NCI-H2227 (cell line): ENCODE measurements at regions not wholly inside any gene's neighbourhood (a gene's known extent, or its start where the extent isn't known, plus 50 kb on each side); places are given as distances from the start of the nearest gene placed in this dataset.

Source experiments
- DNase-seq: peaks from one replicate; lab custom pipeline; 2025; ENCODE audit not compliant: unreplicated experiment; lab: John Stamatoyannopoulos, UW

DNA sequence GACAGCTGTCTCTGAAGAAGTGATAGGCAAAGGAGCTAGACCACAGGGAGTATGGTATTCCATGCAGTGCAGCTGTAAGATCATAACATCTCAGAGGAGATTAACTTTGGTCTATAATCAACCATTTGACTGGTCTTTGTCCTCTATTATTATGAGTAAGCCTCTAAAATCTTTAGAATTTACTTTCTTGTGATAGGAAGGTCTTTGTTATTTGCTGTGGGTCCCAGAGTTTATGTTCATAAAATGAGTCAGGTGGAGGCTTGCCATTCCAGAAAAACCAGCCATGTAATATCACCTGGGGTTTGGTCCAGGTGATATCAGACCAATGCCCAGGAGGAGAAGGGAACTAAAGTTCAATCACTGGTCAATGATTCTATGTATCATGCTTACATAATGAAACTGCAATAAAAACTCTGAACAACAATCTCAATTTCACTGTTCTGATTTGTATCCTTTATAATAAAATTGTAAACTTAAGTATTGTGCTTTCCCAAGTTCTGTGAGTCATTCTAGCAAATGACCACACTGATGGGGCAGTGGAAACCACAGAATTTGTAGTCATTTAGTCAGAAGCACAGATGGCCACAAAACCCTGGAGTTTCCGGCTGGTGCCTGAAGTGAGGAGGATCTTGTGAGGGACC, 239.6 kb upstream of the TRAM1L1 start:
- no peak for DNase-seq

DNA sequence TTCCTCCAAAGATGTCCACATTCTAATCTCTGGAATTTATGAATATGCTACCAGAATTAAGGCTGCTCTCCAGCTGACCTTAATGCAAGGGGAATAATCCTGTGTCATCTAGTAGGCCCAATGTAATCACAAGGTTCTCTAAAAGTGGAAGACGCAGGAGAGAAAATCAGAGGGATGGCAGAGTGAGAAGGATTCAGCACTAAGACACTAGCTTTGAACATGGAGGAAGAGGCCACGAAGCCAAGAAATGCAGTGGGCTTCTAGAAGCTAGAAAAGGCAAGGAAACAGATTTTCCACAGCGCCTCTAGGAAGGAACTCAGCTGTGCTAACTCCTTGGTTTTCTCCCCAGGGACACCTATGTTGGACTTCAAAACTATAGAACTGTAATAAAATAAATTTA, 240.7 kb upstream of the TRAM1L1 start:
- DNase-seq: no peak

DNA sequence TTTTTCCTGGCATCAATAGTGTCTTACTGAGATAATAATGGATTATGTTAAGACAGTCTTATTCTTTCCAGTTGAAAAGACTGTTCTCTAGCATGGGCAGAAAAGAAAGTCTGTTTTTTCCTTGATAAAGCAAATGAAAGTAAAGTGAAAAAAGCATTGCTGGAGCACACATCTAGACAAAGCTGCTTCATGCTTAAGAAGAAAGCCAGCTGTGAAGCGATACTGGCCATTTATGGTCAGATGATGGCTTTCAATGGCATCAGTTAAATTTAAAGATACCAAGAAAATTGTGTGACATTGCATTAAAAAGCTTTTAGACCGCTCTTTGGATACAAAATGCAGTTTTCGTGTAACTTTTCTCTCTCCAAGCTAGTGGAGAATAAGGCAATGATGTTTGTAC, 242.1 kb upstream of the TRAM1L1 start:
- no peak for DNase-seq

DNA sequence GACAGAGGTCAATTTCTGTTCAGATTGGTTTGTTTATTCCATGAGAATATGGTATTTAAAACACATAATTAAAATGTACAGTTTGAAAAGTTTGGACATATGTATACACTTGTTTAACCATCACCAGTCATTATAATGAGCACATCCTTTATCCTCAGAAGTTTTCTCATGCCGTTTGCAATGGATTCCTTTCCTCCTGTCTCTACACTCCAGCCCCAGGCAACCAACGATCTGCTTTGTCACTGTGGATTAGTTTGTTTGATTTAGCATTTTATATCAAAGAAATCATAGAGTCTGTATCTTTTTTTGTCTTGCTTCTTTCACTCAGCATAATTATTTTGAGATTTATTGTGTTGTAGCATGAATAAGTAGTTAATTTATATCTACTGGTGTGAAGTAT, 243.0 kb upstream of the TRAM1L1 start:
- no peak for DNase-seq

DNA sequence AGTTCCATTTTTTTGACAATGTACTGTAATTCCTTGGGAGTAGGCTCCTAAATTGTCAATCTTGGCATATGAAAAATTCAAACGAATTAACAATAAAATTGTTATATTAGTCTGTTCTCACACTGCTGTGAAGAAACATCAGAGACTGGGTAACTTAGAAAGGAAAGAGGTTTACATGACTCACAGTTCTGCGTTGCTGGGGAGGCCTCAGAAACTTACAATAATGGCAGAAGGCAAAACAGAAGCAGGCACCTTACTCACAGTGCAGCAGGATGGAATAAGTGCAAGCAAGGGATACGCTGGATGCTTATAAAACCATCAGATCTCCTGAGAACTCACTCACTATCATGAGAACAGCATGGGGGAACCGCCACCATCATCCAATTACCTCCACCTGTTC, 246.4 kb upstream of the TRAM1L1 start:
- DNase-seq: no peak

DNA sequence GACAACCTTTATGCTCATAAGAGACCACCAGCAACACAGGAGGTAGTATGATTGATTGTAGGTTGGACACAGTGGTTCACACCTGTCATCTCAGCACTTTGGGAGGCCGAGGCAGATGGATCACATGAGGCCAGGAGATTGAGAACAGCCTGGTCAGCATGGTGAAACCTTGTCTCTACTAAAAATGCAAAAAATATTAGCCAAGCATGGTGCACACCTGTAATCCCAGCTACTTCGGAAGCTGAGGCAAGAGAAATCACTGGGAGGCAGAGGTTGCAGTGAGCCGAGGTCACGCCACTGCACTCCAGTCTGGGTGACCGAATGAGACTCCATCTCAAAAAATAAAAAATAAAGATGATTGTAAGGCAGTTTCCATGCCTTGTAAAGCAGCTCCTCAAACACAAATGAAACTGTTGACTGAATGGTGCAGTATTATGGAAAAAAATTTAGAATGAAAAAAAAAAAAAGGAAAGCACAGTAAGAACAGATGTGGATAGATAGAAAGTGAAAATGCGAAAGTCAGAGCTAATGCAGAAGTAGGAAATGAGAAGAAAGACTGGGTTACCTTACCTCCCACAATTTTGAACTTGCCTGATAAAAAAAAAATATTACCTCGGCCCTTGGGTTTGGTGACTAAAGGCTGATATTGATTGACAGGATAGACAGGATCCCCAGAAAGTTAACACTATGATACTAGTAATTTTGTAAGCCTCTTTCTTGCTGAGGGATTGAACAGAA, 249.2 kb upstream of the TRAM1L1 start:
- no peak for DNase-seq

DNA sequence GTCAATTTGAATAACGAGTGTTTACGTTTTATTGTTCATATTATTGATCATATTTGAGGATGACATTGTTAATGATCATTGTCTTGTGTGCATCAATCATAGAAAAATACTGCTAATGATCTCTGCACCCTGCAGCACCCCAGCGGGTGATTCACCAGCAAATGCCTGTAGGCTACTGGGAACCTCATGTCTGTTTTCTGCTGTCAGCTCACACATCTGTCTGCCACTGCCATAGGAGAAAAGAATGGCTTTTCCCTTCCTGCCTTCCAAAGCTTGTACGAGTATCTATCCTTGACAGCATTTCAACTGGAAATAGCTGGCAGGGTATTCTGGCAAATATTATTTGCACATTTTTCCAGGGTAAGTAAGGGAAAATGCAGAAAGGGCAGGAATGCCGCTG, 272.1 kb upstream of the TRAM1L1 start:
- DNase-seq: no peak

DNA sequence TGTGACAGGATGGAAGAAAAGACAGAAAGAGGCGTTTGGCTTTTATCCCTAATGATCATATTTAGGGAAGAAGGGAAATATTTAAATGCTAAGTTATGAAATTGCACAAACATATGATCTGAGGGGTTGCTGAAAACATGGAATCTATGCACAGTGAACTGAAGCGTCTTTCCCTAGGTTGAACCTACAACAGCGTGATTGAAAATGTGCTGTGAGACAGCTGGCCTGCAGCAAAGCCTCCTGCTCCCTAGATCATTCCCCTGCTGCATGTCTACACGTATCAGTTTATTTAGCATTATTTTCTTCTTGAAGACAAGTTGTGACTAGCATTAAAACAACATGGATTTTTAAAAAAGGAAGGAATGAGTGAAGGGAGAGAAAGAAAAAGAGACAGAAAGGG, 272.5 kb upstream of the TRAM1L1 start:
- no peak for DNase-seq

DNA sequence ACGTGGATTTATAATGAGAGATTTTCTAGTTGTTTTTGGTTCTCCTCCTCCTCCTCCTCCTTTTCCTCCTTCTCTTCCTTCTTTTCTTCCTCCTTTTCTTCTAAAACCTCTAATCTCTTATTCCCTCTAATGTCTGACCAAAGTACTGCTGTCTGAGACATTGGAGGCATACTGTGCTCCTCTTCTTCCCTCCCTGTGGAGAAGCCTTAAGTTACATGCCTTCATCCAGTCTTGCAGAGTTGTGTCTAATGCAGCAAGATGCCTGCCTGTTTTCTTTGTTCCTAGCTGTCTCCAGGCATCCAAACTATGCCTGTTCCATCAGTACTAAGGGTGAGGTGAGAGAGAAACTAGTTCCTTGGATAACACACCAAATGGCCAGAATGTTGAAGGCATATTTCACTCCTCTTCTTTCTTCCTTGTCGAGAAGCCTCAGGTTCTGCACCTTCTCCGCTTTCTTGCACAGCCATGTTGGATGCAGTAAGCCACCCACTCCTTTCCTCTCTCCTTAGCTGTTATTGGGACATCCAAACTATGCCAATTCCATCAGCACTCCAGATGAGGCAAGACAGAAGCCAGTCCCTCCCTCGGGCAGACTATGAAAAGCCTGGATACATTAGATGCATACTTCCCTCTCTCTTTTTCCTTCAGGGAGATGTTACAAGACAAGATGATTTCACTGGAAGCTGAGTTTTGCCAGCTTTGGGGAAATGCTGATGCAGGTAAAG, 285.7 kb upstream of the TRAM1L1 start:
- DNase-seq: no peak

DNA sequence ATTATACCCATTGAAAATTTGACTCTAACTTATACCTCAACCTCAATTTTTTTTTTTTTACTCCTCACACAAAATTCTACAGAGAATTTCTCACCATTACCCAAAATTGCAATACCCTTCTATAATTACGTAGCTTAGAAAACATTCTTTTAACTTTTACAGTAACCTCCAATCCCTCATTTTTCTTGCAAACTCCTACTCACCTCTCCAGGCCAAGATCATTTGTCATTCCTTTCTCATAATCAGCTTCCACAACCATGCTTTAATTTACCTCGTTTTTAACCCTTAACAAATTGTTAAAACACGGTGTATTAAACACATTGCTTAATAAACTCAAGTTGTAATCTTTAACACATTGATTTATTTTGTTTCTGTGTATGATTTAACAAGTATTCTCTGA, 289.7 kb upstream of the TRAM1L1 start:
- DNase-seq: no peak

DNA sequence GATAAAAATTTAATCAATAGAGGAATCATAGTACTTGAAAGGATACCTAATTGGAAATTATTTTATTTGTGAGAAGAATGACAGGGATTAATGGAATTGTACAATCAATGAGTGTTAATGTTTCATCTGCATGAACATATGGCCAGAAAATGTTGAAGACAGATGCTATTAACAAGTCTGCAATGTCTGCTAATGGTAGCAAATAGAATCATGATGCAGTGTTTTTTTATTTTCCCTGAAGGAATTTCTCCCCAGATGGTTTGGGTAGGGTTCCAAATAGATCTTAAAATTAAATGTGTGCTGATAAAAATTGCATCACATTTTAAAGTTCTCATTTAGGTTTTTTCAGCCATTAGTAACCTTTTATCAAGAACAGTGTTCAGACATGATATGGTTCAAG, 291.3 kb upstream of the TRAM1L1 start:
- no peak for DNase-seq

DNA sequence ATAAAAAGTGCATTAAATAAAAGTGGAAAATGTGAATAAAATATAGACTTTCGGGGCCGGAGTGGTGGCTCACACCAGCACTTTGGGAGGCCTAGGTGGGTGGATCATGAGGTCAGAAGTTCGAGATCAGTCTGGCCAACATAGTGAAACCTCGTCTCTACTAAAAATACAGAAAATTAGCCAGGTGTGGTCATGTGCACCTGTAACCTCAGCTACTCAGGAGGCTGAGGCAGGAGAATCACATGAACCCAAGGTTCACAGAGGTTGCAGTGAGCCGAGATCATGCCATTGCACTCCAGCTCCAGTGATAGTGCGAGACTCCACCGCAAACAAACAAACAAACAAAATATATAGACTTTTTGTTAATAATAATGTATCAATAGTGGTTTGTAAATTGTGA, 293.6 kb upstream of the TRAM1L1 start:
- no peak for DNase-seq

DNA sequence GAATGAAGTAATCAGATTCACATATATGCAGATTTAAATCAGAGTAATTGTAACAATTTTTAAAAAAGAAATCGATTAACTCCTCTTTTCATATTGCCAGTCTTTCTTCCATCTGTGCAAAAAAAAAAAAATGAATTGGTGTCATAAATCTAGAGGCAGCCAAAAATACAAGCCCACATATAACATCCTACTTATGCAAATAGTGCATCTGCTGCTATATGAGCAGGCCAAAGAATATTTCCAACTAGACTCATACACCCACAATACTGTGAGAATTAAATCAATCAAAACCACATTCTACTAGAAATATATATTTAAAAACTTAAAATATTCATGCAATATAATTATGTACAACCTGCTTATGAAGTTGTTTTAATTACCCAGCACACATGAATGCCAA, 298.1 kb upstream of the TRAM1L1 start:
- DNase-seq: no peak

DNA sequence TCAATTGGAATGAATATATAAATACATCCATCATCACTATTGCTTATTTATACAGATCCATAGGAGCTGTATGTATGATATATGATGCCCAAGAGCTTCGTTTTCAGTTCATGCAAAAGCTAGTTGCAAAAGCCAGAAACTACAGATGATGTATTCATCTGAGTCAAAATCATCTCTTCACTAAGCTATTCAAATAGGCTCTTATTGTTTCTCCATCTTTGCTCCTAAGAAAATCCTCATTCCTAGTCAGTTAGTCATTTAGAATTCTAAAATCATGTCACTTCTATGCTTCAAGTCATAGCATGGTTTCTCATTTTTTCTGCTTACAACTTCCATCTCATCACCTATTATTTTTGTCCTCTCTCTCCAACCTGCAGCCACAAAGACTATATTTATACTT, 300.1 kb upstream of the TRAM1L1 start:
- no peak for DNase-seq

DNA sequence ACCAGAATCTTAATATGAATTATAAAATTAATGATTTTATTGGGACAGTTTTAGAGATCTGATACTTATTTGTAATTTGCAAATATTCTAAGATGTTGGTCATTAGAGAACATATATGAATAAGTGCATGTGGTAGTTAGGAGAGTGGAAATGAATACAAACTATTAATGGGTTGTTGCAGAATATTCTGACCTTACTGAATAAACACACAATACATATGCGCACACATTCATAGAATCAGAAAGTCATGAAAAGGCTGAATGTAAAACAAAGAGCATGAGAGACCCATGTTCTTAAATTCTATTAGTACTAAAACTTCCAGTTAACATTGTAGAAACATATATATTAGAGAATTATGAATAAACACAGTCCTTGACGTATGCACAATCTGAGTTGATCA, 301.7 kb upstream of the TRAM1L1 start:
- DNase-seq: no peak

DNA sequence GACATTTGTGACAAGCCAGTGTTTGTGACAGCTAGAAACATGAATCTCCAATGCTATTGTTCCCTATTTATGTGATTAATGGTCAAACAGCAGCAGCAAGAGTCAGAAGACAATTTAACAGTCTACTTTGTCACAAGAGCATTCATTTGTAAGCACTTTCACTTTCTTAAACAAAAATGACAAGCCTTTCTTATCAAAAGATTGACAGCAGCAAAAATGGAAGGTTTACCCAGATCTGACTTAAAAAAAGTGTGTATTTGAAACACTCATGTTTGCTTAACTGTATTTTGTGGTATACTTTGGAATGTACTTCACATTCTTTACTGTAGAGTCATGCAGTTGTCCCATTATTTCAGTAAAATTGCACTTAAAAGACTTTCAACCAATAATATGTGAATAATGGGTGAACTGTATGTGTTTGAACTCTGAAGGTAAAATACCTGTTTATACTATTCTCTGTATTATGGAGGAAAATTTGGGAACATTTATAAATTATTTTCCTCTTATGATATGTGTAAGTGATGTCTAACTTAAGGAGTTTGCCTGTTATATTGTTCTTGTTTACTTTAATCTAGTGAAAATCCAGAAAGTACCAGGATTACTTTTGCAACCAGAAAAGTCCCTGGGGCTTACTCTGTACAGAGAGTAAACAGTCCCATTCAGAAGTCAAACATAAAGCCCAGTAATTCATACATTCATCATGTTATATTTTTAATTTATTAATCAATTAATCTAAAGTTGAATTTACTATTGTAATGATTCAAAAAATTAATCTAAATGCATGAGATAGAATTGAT, 314.9 kb upstream of the TRAM1L1 start:
- DNase-seq: no peak

DNA sequence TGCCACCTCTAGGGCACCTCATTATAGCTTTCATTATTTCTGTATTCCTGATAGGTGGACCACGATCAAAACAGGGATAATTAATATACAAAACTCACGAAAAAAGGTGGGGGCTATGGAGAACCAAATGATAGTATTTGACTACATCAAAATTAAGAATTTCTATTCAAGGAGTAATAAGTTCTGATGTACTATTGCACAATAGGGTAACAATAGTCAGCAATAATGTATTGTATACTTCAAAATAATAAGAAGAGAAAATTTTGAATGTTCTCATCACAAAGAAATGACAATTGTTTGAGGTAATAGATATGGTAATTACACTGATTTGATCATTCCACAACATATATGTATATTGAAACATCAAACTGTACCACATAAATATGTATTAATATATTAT, 327.3 kb upstream of the TRAM1L1 start:
- DNase-seq: no peak

DNA sequence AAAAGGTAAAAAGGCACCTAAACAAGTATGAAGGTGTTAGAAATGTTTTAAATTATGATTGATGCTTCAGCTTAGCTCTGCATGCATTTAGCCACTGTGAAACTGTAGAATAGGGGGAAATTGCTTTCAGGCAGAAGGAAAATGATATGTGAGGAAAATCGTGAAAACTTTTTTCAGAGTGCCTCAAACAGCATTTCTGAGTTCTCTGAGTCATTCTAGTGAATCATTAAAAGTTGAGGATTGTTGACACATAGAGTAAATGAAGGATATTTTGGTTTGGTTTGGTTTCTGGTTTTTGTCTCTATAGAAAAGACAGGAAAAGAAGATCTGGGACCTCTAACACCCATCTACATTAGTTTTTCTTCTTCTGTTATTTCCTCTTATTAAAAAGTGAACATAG, 332.5 kb upstream of the TRAM1L1 start:
- no peak for DNase-seq

DNA sequence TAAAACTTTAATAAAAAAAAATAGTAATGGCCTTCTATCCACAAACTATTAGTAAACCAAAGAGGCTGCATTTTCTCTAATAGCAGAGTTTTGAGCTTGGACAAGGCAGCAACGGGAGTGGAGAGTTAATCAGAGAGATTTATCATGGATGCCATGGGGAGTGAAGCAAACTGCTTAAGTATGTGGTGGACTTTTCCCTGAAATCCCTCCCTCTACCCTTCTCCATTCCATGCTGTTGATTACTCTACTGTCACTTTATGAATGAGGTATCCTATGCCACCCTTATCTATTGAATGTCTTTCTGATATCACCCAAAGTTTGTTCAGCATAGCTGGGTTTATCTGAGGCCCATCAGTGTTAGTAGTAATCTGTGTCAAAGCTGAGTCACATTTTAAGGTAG, 335.6 kb upstream of the TRAM1L1 start:
- DNase-seq: no peak

DNA sequence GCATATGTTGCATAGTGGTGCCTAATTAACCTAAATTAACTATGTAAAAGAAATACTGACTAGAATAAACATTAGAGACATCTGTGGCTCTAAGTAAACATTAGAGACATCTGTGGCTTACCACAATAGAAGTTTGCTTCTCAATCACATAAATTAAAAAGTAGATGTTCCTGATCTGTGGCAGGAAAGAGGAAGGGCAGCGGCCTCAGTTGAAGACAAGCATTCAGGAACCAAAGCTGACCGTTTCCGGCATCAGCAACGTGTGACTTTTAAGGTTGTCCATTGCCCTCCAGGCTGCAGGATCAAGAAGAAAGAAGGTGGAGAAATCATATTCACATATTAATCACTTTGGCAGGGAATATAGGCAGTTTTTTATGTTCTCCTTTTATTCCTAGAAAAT, 336.3 kb upstream of the TRAM1L1 start:
- DNase-seq: no peak

DNA sequence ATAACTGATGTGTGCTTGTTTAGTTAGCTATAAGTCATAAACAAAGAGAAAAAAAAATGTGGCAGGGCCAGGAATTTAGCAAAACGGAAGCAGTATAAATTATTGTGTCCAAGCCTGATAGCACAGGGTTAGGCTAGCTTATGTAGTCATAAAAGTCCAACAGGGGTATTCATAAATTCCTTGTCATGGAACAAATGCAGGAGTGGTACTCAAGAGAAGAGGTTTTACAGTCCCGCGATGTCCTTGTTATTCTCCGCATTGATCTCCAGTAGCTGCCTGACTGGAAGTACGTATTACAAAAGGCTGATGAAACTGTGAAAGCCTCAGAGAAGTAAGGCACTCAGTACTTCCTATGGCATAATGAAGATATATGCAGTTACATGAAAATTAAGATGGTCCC, 336.9 kb upstream of the TRAM1L1 start:
- DNase-seq: no peak

DNA sequence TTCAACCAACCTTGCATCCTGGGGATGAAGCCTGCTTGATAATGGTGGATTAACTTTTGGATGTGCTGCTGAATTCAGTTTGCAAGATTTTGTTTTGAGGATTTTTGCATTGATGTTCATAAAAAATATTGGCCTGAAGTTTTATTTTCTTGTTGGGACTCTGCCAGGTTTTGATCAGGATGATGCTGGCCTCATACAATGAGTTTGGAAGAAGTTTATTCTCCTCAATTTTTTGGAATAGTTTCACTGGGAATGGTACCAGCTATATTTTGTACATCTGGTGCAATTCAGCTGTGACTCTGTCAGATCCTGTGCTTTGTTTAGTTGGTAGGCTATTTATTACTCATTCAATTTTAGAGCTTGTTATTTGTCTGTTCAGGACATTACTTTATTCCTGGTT, 340.3 kb upstream of the TRAM1L1 start:
- no peak for DNase-seq
